Colonic mucosa (tissue), 4 donors: ENCODE measurements at regions not wholly inside any gene's neighbourhood (a gene's known extent, or its start where the extent isn't known, plus 50 kb on each side); places are given as distances from the start of the nearest gene placed in this dataset.
"Not testable (repeated sequence)": the region's sequence is repeated elsewhere in the genome, so short reads cannot be mapped to it uniquely, and the experiment has no call there.

Experiments used
- DNase-seq: peaks from one replicate; pipeline ENCODE4 v3.0.0-alpha.2; 2020
- H3K27ac ChIP-seq: fragments of 200-600 bp; one replicate; pipeline ENCODE4 v1.8.0; 2021
- H3K27me3 ChIP-seq: fragments of 200-600 bp; one replicate; pipeline ENCODE4 v1.8.0; 2021
- H3K36me3 ChIP-seq: fragments of 200-600 bp; one replicate; pipeline ENCODE4 v1.8.0; 2021
- H3K4me1 ChIP-seq: fragments of 200-600 bp; one replicate; pipeline ENCODE4 v1.8.0; 2021; ENCODE audit warnings: mild to moderate bottlenecking
- H3K4me3 ChIP-seq: fragments of 200-600 bp; one replicate; pipeline ENCODE4 v1.8.0; 2021
- H3K9ac ChIP-seq, 2 donors: one replicate each; pipeline ENCODE4 v1.7.0; 2013; ENCODE audit warnings: control low read depth in 2 of 2, low read depth in 2 of 2, low read length in 2 of 2
- H3K9me3 ChIP-seq: fragments of 200-600 bp; one replicate; pipeline ENCODE4 v1.8.0; 2021
- CTCF ChIP-seq: fragments of 200-600 bp; IDR thresholded peaks from one replicate; pipeline ENCODE4 v1.8.0; 2022; ENCODE audit warnings: antibody characterized with exemption, mild to moderate bottlenecking
- intact Hi-C: fragments of 100-400 bp; cut with DNase I; formaldehyde crosslinking; loops from one replicate; pipeline ENCODE4 v1.14.1; 2022
- donor health status: healthy.
- donor health status: DM: no; HTN: no; CAD: no.
- donor health status: DM: no; HTN: no; CAD: no.

DNA sequence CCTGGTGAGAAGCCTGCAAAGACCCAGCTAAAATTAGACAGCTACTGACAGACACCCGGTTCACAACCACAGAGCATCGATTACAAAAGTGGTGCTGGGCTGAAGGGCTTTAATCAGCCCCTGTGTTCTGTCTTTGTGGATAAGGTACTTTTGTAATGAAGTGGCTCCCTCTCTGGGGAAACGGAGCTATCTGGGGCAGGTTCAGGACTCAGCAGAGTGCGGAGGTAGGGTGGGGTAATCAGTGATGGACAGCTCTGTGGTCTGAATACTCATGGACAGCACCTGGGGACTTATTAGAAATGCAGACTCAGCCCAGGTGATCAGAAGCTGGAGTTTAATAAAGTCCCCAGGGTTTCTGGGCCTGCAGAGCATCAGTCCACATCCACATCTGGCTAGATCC, 152.0 kb downstream of the MATN1 start:
- no peaks in the 10 kb centered on the region for H3K27me3 ChIP-seq
- no peaks in the 10 kb centered on the region for H3K36me3 ChIP-seq
- H3K27ac ChIP-seq, result no peak overlapping the region
- no peak for DNase-seq
- intact Hi-C loops, result no loop called here
- H3K9me3 ChIP-seq, result no peaks in the 10 kb centered on the region
- TF ChIP-seq CTCF, result no peak
- no peak overlapping the region for H3K9ac ChIP-seq
- no peaks in the 10 kb centered on the region for H3K4me1 ChIP-seq
- H3K4me3 ChIP-seq, result no peak overlapping the region

GRCh38 chr1:30569384-30569783, 154.0 kb downstream of the MATN1 start:
- no peak overlapping the region for H3K9ac ChIP-seq
- intact Hi-C loops, result no loop called here
- H3K4me3 ChIP-seq, result no peak overlapping the region
- H3K4me1 ChIP-seq, result no peaks in the 10 kb centered on the region
- H3K36me3 ChIP-seq, result no peaks in the 10 kb centered on the region
- H3K27ac ChIP-seq, result no peak overlapping the region
- TF ChIP-seq CTCF, result no peak
- H3K27me3 ChIP-seq, result no peaks in the 10 kb centered on the region
- no peak for DNase-seq
- H3K9me3 ChIP-seq, result no peaks in the 10 kb centered on the region

DNA sequence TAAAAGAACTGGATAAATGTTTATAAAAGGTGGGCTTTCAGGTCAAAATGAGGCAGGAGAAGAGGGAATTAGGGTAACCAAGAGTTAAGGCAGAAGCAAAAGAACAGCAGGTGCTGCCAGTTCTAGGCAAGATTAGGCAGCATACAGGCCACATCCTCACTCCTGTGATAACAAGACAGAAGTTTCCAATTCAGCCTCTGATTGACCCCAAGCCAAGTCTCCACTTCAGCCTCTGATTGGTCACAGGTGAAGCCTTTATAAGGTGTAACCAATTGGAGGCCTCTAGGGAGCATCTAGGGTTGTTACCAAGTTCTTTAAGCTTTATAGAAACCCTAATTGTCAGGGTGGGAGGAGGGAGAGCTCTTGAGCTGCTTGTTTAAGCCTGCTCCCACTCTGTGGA, 160.8 kb downstream of the MATN1 start:
- intact Hi-C loops, result no loop called here
- no peak for DNase-seq

GRCh38 chr1:30551603-30552002, 171.8 kb downstream of the MATN1 start:
- no peak for TF ChIP-seq CTCF
- Histone ChIP-seq H3K4me1 (no peaks in the 10 kb centered on the region), H3K36me3 (no peaks in the 10 kb centered on the region), H3K27me3 (no peaks in the 10 kb centered on the region), H3K4me3 (no peak overlapping the region), H3K9ac (no peak overlapping the region), H3K27ac (no peak overlapping the region), H3K9me3 (no peaks in the 10 kb centered on the region)
- intact Hi-C loops, result no loop called here
- DNase-seq, result no peak

More for the DNA sequence above, 160.8 kb downstream of the MATN1 start:
- no peak overlapping the region for H3K4me3 ChIP-seq
- no peak for TF ChIP-seq CTCF
- no peaks in the 10 kb centered on the region for H3K27me3 ChIP-seq
- no peaks in the 10 kb centered on the region for H3K9me3 ChIP-seq
- H3K9ac ChIP-seq, result no peak overlapping the region
- H3K27ac ChIP-seq, result no peak overlapping the region
- no peaks in the 10 kb centered on the region for H3K4me1 ChIP-seq
- no peaks in the 10 kb centered on the region for H3K36me3 ChIP-seq

DNA sequence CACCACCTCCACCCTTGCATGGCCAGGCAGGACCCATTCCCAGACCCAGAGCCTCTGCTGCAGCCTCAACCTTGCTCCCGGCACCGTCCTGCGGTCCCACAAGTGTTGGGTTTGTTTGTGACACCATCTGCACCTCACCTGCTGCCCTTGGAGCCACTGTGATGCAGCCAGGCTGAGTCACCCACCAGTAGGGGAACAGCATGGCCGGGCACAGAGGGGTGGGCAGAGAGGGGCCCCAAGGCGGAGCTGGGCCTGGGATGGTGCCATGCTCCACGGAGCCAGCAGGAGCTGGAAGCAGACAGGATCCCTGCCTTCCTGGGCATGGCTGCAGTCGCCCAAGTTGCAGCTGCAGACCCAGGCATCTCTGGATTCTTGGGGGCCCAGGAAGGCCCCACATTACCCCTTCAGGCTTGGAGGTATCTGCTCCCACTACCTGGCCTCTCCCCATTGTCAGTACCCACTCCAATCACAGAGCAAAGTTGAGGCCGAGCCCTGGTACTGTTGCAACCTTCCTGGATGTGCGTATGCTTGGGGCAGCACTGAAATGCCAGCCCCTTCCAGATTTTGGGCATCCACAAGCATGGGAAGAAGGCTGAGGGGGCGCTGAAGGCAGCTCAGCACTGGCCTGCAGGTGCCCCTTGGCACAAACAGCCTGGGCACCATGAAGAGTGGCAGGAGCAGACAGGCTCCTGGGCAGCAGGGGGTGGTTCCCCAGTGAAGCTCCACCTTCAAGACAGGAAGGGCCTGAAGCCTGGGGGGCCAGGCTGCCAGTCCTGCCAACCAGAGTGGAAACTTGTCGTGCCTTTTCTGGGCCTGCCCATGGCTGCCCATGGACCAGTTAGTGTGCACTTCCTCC, 172.8 kb downstream of the MATN1 start:
- DNase-seq, result no peak
- no peak overlapping the region for H3K9ac ChIP-seq
- no peaks in the 10 kb centered on the region for H3K9me3 ChIP-seq
- no peaks in the 10 kb centered on the region for H3K4me1 ChIP-seq
- H3K27me3 ChIP-seq, result no peaks in the 10 kb centered on the region
- no peak overlapping the region for H3K4me3 ChIP-seq
- no peaks in the 10 kb centered on the region for H3K36me3 ChIP-seq
- TF ChIP-seq CTCF, result no peak
- intact Hi-C loops, result no loop called here
- no peak overlapping the region for H3K27ac ChIP-seq

- H3K27ac ChIP-seq, DNase-seq, H3K36me3 ChIP-seq, intact Hi-C loops, H3K27me3 ChIP-seq, H3K4me3 ChIP-seq, H3K4me1 ChIP-seq, H3K9ac ChIP-seq, H3K9me3 ChIP-seq: not testable (repeated sequence)
These were observed 173.5 kb downstream of the MATN1 start for GRCh38 chr1:30549872-30550271.
